Tibial artery (tissue), 4 donors: ENCODE measurements at regions not wholly inside any gene's neighbourhood (a gene's known extent, or its start where the extent isn't known, plus 50 kb on each side); places are given as distances from the start of the nearest gene placed in this dataset.
"Not testable (repeated sequence)": the region's sequence is repeated elsewhere in the genome, so short reads cannot be mapped to it uniquely, and the experiment has no call there.

Experiments
- DNase-seq, 2 donors: peaks; one replicate each; pipeline ENCODE4 v3.0.0-alpha.2; 2019
- H3K27ac ChIP-seq, 2 donors: fragments of 200-600 bp; sonication (generic) in 1 of 2; 1 replicate in 1 of 2; 2 replicates in 1 of 2; pipeline ENCODE4 v1.5.1; 2018 to 2019; ENCODE audit warnings: mild to moderate bottlenecking in 1 of 2
- H3K27me3 ChIP-seq, 2 donors: fragments of 200-600 bp; sonication (generic) in 1 of 2; one replicate each; pipeline versions ENCODE4 v1.5.1 to v1.6.0; 2016 to 2019
- H3K36me3 ChIP-seq, 3 donors: fragments of 200-600 bp; sonication (generic) in 2 of 3; one replicate each; pipeline ENCODE4 v1.5.1; 2016 to 2019; ENCODE audit warnings: mild to moderate bottlenecking in 2 of 3
- H3K4me1 ChIP-seq, 4 donors: fragments of 200-600 bp; sonication (generic) in 2 of 4; 1 replicate in 3 of 4; 2 replicates in 1 of 4; pipeline ENCODE4 v1.5.1; 2016 to 2019
- H3K4me3 ChIP-seq, 2 donors: fragments of 200-600 bp; sonication (generic) in 1 of 2; 1 replicate in 1 of 2; 2 replicates in 1 of 2; pipeline ENCODE4 v1.5.1; 2018 to 2019; ENCODE audit warnings: mild to moderate bottlenecking in 2 of 2
- H3K9me3 ChIP-seq, 3 donors: fragments of 200-600 bp; sonication (generic) in 1 of 3; one replicate each; pipeline ENCODE4 v1.5.1; 2016 to 2019
- CTCF ChIP-seq, 2 experiments: fragments of 200-600 bp in 1 of 2; fragments of 450-650 bp in 1 of 2; IDR thresholded peaks; one replicate each; pipeline ENCODE4 v1.5.1; 2017 to 2019; ENCODE audit warnings: antibody characterized with exemption in 2 of 2, mild to moderate bottlenecking in 1 of 2, moderate library complexity in 1 of 2
- intact Hi-C: fragments of 100-400 bp; cut with DNase I; formaldehyde crosslinking; loops from one replicate; pipeline ENCODE4 v1.15.0; 2023; ENCODE audit warnings: low total_unique reads

- intact Hi-C loops = no loop called here
- Histone ChIP-seq H3K4me1 (no peaks in the 10 kb centered on the region), H3K27me3 (no peaks in the 10 kb centered on the region), H3K9me3 (peaks cover 0 to 9% (median 4%) of the 10 kb centered on the region in 3 donors), H3K27ac (no peak overlapping the region), H3K4me3 (no peak overlapping the region), H3K36me3 (no peaks in the 10 kb centered on the region)
- DNase-seq = no peak
- TF ChIP-seq CTCF (IDR thresholded peaks at IDR 0.05) = no peak
Measured at GRCh38 chr3:86420990-86421739, 569.8 kb downstream of the VGLL3 start.

GRCh38 chr3:86418861-86419260, 572.1 kb downstream of the VGLL3 start:
- DNase-seq = no peak
- no peak for TF ChIP-seq CTCF (IDR thresholded peaks at IDR 0.05)
- H3K27ac ChIP-seq = no peak overlapping the region
- no peaks in the 10 kb centered on the region for H3K36me3 ChIP-seq
- H3K9me3 ChIP-seq = no peaks in the 10 kb centered on the region
- H3K4me1 ChIP-seq = no peaks in the 10 kb centered on the region
- H3K4me3 ChIP-seq = no peak overlapping the region
- no peaks in the 10 kb centered on the region for H3K27me3 ChIP-seq
- intact Hi-C loops = no loop called here

GRCh38 chr3:86416334-86416733, 574.6 kb downstream of the VGLL3 start:
- no peaks in the 10 kb centered on the region for H3K36me3 ChIP-seq
- no peak overlapping the region for H3K27ac ChIP-seq
- H3K4me3 ChIP-seq = no peak overlapping the region
- no peaks in the 10 kb centered on the region for H3K27me3 ChIP-seq
- H3K4me1 ChIP-seq = no peaks in the 10 kb centered on the region
- no peak for TF ChIP-seq CTCF (IDR thresholded peaks at IDR 0.05)
- no peak for DNase-seq
- H3K9me3 ChIP-seq = no peaks in the 10 kb centered on the region
- intact Hi-C loops = no loop called here

GRCh38 chr3:86413645-86414044, 577.3 kb downstream of the VGLL3 start:
- H3K9me3 ChIP-seq = no peaks in the 10 kb centered on the region
- H3K27me3 ChIP-seq = no peaks in the 10 kb centered on the region
- no peak overlapping the region for H3K4me3 ChIP-seq
- H3K27ac ChIP-seq = no peak overlapping the region
- intact Hi-C loops = no loop called here
- TF ChIP-seq CTCF (IDR thresholded peaks at IDR 0.05) = no peak
- no peaks in the 10 kb centered on the region for H3K4me1 ChIP-seq
- H3K36me3 ChIP-seq = no peaks in the 10 kb centered on the region
- DNase-seq = no peak

GRCh38 chr3:86410587-86410986, 580.4 kb downstream of the VGLL3 start:
- intact Hi-C loops = no loop called here
- no peak for DNase-seq
- Histone ChIP-seq H3K27ac (no peak overlapping the region), H3K27me3 (no peaks in the 10 kb centered on the region), H3K36me3 (no peaks in the 10 kb centered on the region), H3K9me3 (no peaks in the 10 kb centered on the region), H3K4me3 (no peak overlapping the region), H3K4me1 (no peaks in the 10 kb centered on the region)
- TF ChIP-seq CTCF (IDR thresholded peaks at IDR 0.05) = no peak

GRCh38 chr3:86389759-86390158, 601.2 kb downstream of the VGLL3 start:
- H3K27me3 ChIP-seq, H3K9me3 ChIP-seq, H3K36me3 ChIP-seq, DNase-seq, H3K27ac ChIP-seq, H3K4me3 ChIP-seq, intact Hi-C loops: not testable (repeated sequence)
- peaks cover 0 to 11% (median 0%) of the 10 kb centered on the region in 4 donors for H3K4me1 ChIP-seq
